Suprapubic skin (tissue), 4 donors: ENCODE measurements at regions not wholly inside any gene's neighbourhood (a gene's known extent, or its start where the extent isn't known, plus 50 kb on each side); places are given as distances from the start of the nearest gene placed in this dataset.

Experiments
- DNase-seq, 2 donors: peaks; one replicate each; pipeline ENCODE4 v3.0.0-alpha.2; 2019; ENCODE audit warnings: low spot score in 2 of 2
- H3K27ac ChIP-seq: fragments of 200-600 bp; sonication (generic); one replicate; pipeline ENCODE4 v1.5.1; 2019
- H3K27me3 ChIP-seq: fragments of 200-600 bp; sonication (generic); one replicate; pipeline ENCODE4 v1.5.1; 2019
- H3K36me3 ChIP-seq: fragments of 200-600 bp; sonication (generic); one replicate; pipeline ENCODE4 v1.5.1; 2019
- H3K4me1 ChIP-seq: fragments of 200-600 bp; sonication (generic); one replicate; pipeline ENCODE4 v1.5.1; 2019
- H3K4me3 ChIP-seq: fragments of 200-600 bp; sonication (generic); one replicate; pipeline ENCODE4 v1.5.1; 2019; ENCODE audit warnings: mild to moderate bottlenecking
- H3K9me3 ChIP-seq: fragments of 200-600 bp; sonication (generic); one replicate; pipeline ENCODE4 v1.5.1; 2019
- EP300 ChIP-seq: sonication (generic); formaldehyde crosslinking; IDR thresholded peaks from one replicate; pipeline ENCODE4 v1.6.1; 2017; ENCODE audit warnings: antibody characterized with exemption
- POLR2A ChIP-seq, 2 donors: fragments of 450-650 bp; IDR thresholded peaks; one replicate each; pipeline ENCODE4 v1.6.1; 2017; ENCODE audit warnings: antibody characterized with exemption in 2 of 2, mild to moderate bottlenecking in 2 of 2, moderate library complexity in 2 of 2
- POLR2AphosphoS5 ChIP-seq, 3 donors: sonication (generic); formaldehyde crosslinking; IDR thresholded peaks; one replicate each; pipeline ENCODE4 v1.6.1; 2017; ENCODE audit warnings: antibody characterized with exemption in 3 of 3
- WGBS: methylation state at CpG from one replicate; pipeline ENCODE4 v1.1.5; 2018; 5-methylcytosine and 5-hydroxymethylcytosine counted together
- TF ChIP-seq, protein P1 (sequence below), 2 donors: fragments of 200-600 bp in 1 of 2; fragments of 450-650 bp in 1 of 2; sonication (generic) in 1 of 2; IDR thresholded peaks; one replicate each; pipeline ENCODE4 v1.5.1; 2016 to 2019; ENCODE audit warnings: antibody characterized with exemption in 2 of 2, mild to moderate bottlenecking in 1 of 2, moderate library complexity in 1 of 2

DNA sequence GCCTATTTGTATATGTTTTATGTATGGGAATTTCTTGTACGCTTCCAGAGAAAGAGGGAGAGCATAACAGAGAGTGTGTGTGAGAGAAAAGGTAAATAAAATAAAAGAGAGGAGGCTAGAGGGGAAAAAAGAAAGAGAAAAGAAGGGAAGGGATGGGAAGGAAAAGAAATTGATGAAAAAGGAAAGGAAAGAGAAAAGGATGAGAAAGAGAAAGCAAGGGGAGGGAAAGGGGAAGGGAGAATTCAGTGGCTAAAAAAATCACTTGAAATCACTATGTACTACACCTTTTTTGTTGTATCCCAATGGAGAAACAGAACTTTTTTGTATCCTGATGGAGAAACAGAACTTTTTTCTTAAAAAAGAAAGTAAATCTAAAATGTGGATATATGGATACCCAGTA is 165.5 kb upstream of the MBNL1 start:
- H3K27me3 ChIP-seq: no peaks in the 10 kb centered on the region
- H3K4me3 ChIP-seq: no peak overlapping the region
- H3K9me3 ChIP-seq: no peaks in the 10 kb centered on the region
- no peaks in the 10 kb centered on the region for H3K36me3 ChIP-seq
- H3K4me1 ChIP-seq: no peaks in the 10 kb centered on the region
- TF ChIP-seq, protein P1, sequence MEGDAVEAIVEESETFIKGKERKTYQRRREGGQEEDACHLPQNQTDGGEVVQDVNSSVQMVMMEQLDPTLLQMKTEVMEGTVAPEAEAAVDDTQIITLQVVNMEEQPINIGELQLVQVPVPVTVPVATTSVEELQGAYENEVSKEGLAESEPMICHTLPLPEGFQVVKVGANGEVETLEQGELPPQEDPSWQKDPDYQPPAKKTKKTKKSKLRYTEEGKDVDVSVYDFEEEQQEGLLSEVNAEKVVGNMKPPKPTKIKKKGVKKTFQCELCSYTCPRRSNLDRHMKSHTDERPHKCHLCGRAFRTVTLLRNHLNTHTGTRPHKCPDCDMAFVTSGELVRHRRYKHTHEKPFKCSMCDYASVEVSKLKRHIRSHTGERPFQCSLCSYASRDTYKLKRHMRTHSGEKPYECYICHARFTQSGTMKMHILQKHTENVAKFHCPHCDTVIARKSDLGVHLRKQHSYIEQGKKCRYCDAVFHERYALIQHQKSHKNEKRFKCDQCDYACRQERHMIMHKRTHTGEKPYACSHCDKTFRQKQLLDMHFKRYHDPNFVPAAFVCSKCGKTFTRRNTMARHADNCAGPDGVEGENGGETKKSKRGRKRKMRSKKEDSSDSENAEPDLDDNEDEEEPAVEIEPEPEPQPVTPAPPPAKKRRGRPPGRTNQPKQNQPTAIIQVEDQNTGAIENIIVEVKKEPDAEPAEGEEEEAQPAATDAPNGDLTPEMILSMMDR (IDR thresholded peaks at IDR 0.05): no peak
- TF ChIP-seq POLR2A (IDR thresholded peaks at IDR 0.05) (no peak), POLR2AphosphoS5 (IDR thresholded peaks at IDR 0.05) (no peak), EP300 (no peak)
- no peak overlapping the region for H3K27ac ChIP-seq
- DNase-seq: no peak
- 97% methylated on average over 1 of the region's 1 CpG for WGBS

DNA sequence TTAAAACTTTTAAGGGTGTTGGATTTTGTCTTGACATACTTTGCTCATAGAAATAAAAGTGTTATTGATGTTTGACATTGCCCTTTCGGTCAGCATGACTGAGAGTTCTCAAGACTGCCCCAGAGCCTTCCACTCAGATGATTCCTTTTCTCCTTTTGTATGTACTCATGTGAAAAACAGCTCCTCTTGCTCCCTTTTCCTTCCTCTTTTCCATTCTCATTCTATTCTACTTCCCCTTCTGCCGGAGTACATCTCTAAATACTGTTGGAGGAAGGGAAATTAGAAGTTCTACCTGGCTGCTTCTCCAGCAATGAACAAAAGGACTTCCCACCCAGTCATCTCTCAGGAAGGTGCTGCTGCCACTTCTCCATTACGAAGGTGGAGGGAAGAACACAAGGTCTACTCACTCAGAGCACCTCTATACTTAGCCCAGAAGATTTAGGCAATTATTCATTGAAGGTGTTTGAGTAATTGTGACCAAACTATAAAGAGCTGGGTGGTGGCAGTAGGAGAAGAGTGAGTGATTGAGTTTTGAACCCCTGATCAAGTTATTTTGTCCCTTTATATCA is 163.8 kb upstream of the MBNL1 start:
- no peaks in the 10 kb centered on the region for H3K9me3 ChIP-seq
- no peaks in the 10 kb centered on the region for H3K4me1 ChIP-seq
- H3K36me3 ChIP-seq: no peaks in the 10 kb centered on the region
- no peak overlapping the region for H3K27ac ChIP-seq
- no peak for TF ChIP-seq POLR2AphosphoS5 (IDR thresholded peaks at IDR 0.05)
- TF ChIP-seq EP300: no peak
- no peaks in the 10 kb centered on the region for H3K27me3 ChIP-seq
- no peak for DNase-seq
- H3K4me3 ChIP-seq: no peak overlapping the region
- WGBS: 87% methylated on average over 3 of the region's 3 CpGs

DNA sequence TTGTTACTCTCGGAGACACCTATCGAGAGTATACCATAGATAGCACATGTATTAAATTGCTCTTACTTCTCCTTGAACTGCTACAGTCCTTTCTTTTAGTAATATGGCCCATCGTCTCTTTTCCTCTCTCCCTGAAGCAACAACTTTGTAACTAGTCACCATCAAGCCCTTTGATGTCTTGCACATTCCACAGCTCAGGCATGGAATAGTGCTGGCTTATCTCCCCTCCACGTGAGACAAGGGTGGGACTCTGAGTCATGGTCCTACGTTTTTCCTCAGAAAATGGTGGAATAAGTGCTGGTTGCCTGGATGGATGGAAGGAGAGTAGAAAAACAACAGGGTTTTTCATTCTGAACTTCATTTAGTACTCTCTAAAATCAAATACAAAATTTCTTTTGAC is 163.3 kb upstream of the MBNL1 start:
- TF ChIP-seq POLR2AphosphoS5 (IDR thresholded peaks at IDR 0.05): no peak
- no peak for TF ChIP-seq EP300
- TF ChIP-seq, protein P1 (IDR thresholded peaks at IDR 0.05): no peak
- no peak for TF ChIP-seq POLR2A (IDR thresholded peaks at IDR 0.05)
- Histone ChIP-seq H3K4me3 (no peak overlapping the region), H3K36me3 (no peaks in the 10 kb centered on the region), H3K9me3 (no peaks in the 10 kb centered on the region), H3K4me1 (no peaks in the 10 kb centered on the region), H3K27ac (no peak overlapping the region), H3K27me3 (no peaks in the 10 kb centered on the region)
- no peak for DNase-seq
- WGBS: 85% methylated on average over 5 of the region's 5 CpGs

DNA sequence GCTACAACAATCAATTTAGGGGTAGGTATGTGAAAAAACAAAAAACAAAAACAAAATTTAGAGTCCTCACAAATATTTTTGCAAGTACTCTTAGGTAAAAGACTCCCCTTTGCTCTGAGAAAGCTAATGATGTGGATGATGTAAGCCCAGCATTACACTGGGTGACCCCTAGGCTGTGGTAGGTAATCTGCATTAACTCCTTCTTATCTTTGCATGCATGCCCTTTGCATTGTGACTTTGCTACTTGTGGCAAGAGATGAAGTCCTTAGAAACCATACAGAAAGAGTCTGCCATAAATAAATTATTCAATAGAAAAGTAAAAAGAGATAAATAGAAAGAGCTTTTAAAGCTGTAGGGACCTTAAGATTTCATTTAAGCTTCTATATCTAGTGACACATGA is 159.7 kb upstream of the MBNL1 start:
- H3K36me3 ChIP-seq: no peaks in the 10 kb centered on the region
- H3K4me3 ChIP-seq: no peak overlapping the region
- no peaks in the 10 kb centered on the region for H3K27me3 ChIP-seq
- DNase-seq: no peak
- no peaks in the 10 kb centered on the region for H3K4me1 ChIP-seq
- no peaks in the 10 kb centered on the region for H3K9me3 ChIP-seq
- TF ChIP-seq POLR2AphosphoS5 (IDR thresholded peaks at IDR 0.05): no peak
- TF ChIP-seq POLR2A (IDR thresholded peaks at IDR 0.05): no peak
- no peak for TF ChIP-seq EP300
- TF ChIP-seq, protein P1 (IDR thresholded peaks at IDR 0.05): no peak
- H3K27ac ChIP-seq: no peak overlapping the region

DNA sequence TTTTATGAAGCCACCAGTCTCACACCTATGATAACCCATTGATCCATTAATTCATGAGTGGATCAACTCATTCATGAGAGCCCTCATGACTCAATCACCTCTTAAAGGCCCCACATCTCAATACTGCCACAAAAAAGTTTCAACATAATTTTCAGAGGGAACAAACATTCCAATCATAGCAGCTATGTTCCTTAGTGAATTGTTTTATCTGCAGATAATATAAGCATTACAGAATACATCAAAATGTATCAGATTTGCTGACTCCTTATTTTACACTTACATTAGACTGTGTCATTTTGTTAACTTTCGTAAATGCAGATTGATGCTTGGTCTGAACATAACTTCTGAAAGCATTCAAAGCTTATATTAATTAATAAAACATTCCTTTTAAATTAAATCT is 155.3 kb upstream of the MBNL1 start:
- Histone ChIP-seq H3K27me3 (no peaks in the 10 kb centered on the region), H3K4me1 (no peaks in the 10 kb centered on the region), H3K4me3 (no peak overlapping the region), H3K36me3 (no peaks in the 10 kb centered on the region), H3K9me3 (no peaks in the 10 kb centered on the region), H3K27ac (no peak overlapping the region)
- WGBS: 92% methylated on average over 1 of the region's 1 CpG
- TF ChIP-seq EP300: no peak
- no peak for TF ChIP-seq POLR2A (IDR thresholded peaks at IDR 0.05)
- no peak for TF ChIP-seq POLR2AphosphoS5 (IDR thresholded peaks at IDR 0.05)
- TF ChIP-seq, protein P1 (IDR thresholded peaks at IDR 0.05): no peak
- DNase-seq: no peak
